ENCODE measurements at regions not wholly inside any gene's neighbourhood (a gene's known extent, or its start where the extent isn't known, plus 50 kb on each side); places are given as distances from the start of the nearest gene placed in this dataset.

DNA sequence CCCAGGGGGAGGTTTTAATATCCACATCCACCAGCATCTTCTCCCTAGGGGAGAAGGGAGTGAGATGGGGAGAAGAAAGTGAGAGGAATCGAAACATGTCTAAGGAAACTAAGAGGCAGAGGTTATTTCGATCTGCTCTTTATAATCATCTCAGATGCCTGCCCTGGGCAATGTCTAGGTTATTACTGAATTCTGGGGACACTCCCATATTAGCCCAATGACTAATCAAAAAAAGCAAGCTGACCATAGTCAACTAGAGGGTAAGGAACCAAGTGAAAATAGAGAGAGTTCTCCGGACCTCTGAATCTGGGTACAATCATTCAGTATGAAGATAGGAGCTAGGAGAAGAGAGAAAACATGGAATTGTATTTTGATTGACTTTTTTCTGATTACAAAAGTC lies 56.7 kb upstream of the EML4 start:
- H3K27ac ChIP-seq (ENCODE audit: low read depth, low read length, poor library complexity, severe bottlenecking): no peak overlapping the region
- intact Hi-C loops (cut with micrococcal nuclease; ENCODE audit: unreplicated experiment): no loop called here
- ChIA-PET POLR2A (ENCODE audit: low non-redundant PET) (no interaction called here), CTCF (no interaction called here)
- H3K27me3 ChIP-seq (replicated peaks; ENCODE audit: insufficient read depth, low read depth, low read length, poor library complexity): no peaks in the 10 kb centered on the region
- H3K36me3 ChIP-seq (ENCODE audit: insufficient read depth, low read length, poor library complexity, severe bottlenecking): no peaks in the 10 kb centered on the region
- no peaks in the 10 kb centered on the region for H3K9me3 ChIP-seq (ENCODE audit: low read depth, low read length, poor library complexity, severe bottlenecking)
- DNase-seq (ENCODE audit: low spot score): no peak
- no peak overlapping the region for H3K4me3 ChIP-seq (ENCODE audit: low read depth, low read length, poor library complexity, severe bottlenecking)
- TF ChIP-seq EZH2 (IDR thresholded peaks at IDR 0.05; ENCODE audit: borderline replicate concordance, low read depth, low read length, poor library complexity, severe bottlenecking): no peak
- TF ChIP-seq, protein P1, sequence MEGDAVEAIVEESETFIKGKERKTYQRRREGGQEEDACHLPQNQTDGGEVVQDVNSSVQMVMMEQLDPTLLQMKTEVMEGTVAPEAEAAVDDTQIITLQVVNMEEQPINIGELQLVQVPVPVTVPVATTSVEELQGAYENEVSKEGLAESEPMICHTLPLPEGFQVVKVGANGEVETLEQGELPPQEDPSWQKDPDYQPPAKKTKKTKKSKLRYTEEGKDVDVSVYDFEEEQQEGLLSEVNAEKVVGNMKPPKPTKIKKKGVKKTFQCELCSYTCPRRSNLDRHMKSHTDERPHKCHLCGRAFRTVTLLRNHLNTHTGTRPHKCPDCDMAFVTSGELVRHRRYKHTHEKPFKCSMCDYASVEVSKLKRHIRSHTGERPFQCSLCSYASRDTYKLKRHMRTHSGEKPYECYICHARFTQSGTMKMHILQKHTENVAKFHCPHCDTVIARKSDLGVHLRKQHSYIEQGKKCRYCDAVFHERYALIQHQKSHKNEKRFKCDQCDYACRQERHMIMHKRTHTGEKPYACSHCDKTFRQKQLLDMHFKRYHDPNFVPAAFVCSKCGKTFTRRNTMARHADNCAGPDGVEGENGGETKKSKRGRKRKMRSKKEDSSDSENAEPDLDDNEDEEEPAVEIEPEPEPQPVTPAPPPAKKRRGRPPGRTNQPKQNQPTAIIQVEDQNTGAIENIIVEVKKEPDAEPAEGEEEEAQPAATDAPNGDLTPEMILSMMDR (conservative IDR thresholded peaks at IDR 0.05; ENCODE audit: low read depth, low read length): no peak
- peaks cover 20% of the 10 kb centered on the region for H3K4me1 ChIP-seq (ENCODE audit: insufficient read depth, low read length, poor library complexity, severe bottlenecking)
- BruUV-seq (replicated peaks): no TSS peak

DNA sequence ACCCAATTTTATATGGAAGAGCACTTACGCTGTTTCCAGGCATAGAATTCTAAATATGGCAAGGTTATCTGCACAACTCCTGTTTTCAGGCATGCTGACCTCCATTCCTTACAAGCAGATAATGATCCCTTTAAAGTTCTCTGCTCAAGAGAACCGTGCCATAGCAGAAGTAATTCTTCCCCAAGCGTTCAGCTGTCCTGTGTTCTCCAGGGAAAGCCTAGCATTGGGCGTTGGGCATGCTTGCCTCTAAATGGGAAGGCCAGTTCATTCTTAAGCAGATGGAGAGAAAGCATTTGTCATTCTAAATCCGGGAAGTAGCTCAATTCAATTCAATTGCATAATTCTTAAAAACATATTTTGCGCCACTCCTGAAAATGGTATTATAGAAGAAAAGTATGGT lies 55.7 kb upstream of the EML4 start:
- POLR2A ChIA-PET (ENCODE audit: low non-redundant PET): no interaction called here

DNA sequence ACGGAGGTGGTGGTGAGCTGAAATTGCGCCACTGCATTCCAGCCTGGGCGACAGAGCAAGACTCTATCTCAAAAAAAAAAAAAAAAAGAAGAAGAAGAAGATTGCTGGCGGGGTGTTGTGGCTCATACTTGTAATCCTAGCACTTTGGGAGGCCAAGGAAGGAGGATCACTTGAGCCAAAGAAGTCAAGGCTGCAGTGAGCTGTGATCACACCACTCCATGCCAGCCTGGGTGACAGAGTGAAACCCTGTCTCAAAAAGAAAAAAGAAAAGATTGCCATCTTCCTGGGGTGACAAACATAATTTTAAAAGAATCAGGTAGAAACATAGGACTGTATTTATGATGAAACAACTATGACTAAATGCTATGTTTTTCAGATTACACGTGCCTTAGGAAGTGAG lies 55.1 kb upstream of the EML4 start:
- Histone ChIP-seq H3K9me3 (ENCODE audit: low read depth, low read length, poor library complexity, severe bottlenecking) (no peaks in the 10 kb centered on the region), H3K4me3 (ENCODE audit: low read depth, low read length, poor library complexity, severe bottlenecking) (no peak overlapping the region), H3K27ac (ENCODE audit: low read depth, low read length, poor library complexity, severe bottlenecking) (no peak overlapping the region), H3K27me3 (replicated peaks; ENCODE audit: insufficient read depth, low read depth, low read length, poor library complexity) (no peaks in the 10 kb centered on the region), H3K36me3 (ENCODE audit: insufficient read depth, low read length, poor library complexity, severe bottlenecking) (no peaks in the 10 kb centered on the region), H3K4me1 (ENCODE audit: insufficient read depth, low read length, poor library complexity, severe bottlenecking) (peaks cover 37% of the 10 kb centered on the region)
- no peak for DNase-seq (ENCODE audit: low spot score)
- TF ChIP-seq, protein P1 (conservative IDR thresholded peaks at IDR 0.05; ENCODE audit: low read depth, low read length): no peak
- TF ChIP-seq EZH2 (IDR thresholded peaks at IDR 0.05; ENCODE audit: borderline replicate concordance, low read depth, low read length, poor library complexity, severe bottlenecking): no peak
- POLR2A ChIA-PET (ENCODE audit: low non-redundant PET): interaction anchor here (0.5 kb wide), 1 partner anchor 58 kb away, joined by 3 read pairs; no protein-coding TSS in a partner anchor
- no TSS peak for BruUV-seq (replicated peaks)
- CTCF ChIA-PET: no interaction called here
- intact Hi-C loops (cut with micrococcal nuclease; ENCODE audit: unreplicated experiment): no loop called here

More for the DNA sequence above, 55.7 kb upstream of the EML4 start:
- Histone ChIP-seq H3K4me1 (ENCODE audit: insufficient read depth, low read length, poor library complexity, severe bottlenecking) (peaks cover 31% of the 10 kb centered on the region), H3K27ac (ENCODE audit: low read depth, low read length, poor library complexity, severe bottlenecking) (no peak overlapping the region), H3K9me3 (ENCODE audit: low read depth, low read length, poor library complexity, severe bottlenecking) (no peaks in the 10 kb centered on the region), H3K27me3 (replicated peaks; ENCODE audit: insufficient read depth, low read depth, low read length, poor library complexity) (no peaks in the 10 kb centered on the region), H3K36me3 (ENCODE audit: insufficient read depth, low read length, poor library complexity, severe bottlenecking) (no peaks in the 10 kb centered on the region), H3K4me3 (ENCODE audit: low read depth, low read length, poor library complexity, severe bottlenecking) (no peak overlapping the region)
- no peak for DNase-seq (ENCODE audit: low spot score)
- no peak for TF ChIP-seq EZH2 (IDR thresholded peaks at IDR 0.05; ENCODE audit: borderline replicate concordance, low read depth, low read length, poor library complexity, severe bottlenecking)
- TF ChIP-seq, protein P1 (conservative IDR thresholded peaks at IDR 0.05; ENCODE audit: low read depth, low read length): no peak
- intact Hi-C loops (cut with micrococcal nuclease; ENCODE audit: unreplicated experiment): no loop called here
- BruUV-seq (replicated peaks): no TSS peak
- CTCF ChIA-PET: no interaction called here

Measured in A673 (cell line).